ENCODE measurements at regions not wholly inside any gene's neighbourhood (a gene's known extent, or its start where the extent isn't known, plus 50 kb on each side); places are given as distances from the start of the nearest gene placed in this dataset.

DNA sequence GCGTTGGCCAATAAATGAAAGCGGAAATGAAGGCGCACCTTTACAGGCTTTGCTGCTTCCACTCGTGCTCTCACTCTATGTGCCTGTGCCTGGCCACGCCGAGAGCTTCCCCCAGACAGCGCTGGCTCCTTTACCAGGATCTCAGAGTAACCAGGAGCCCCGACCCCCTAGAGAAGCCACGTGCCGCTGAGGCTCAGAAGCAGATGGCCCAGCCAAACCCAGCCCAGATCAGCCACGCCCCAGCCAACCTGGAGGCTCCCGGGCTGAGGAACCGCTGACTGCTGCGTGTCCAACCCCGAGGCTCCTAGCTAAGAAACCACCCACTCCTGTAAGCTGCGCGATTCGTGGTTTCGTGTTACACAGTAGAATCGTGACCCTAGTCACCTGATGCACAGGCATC lies 199.3 kb downstream of the NCK2 start:
- ATAC-seq (no peak), DNase-seq (no peak)
- intact Hi-C loops (cut with DNase I; ENCODE audit: low total_unique reads) = loop anchor here (10.0 kb wide), 1 partner anchor 1299 kb away; no protein-coding TSS in a partner anchor
- no peaks in the 10 kb centered on the region for H3K4me1 ChIP-seq
- H3K4me3 ChIP-seq = no peak overlapping the region
- H3K27ac ChIP-seq = no peak overlapping the region
- no peaks in the 10 kb centered on the region for H3K27me3 ChIP-seq
- in situ Hi-C loops (cut with MboI; ENCODE audit: low sequenced_read_pairs in 4 of 4) = loop anchor here in 1 of 4 donors (25.0 kb wide), 1 partner anchor 93 kb away; no protein-coding TSS in a partner anchor
- no peaks in the 10 kb centered on the region for H3K36me3 ChIP-seq
- H3K9me3 ChIP-seq = no peaks in the 10 kb centered on the region
- TF ChIP-seq CTCF (IDR thresholded peaks at IDR 0.05 in 4 of 5, conservative IDR thresholded peaks at IDR 0.05 in 1 of 5) (no peak), POLR2A (IDR thresholded peaks at IDR 0.05) (no peak)
